ENCODE measurements at regions not wholly inside any gene's neighbourhood (a gene's known extent, or its start where the extent isn't known, plus 50 kb on each side); places are given as distances from the start of the nearest gene placed in this dataset.
"Not testable (repeated sequence)": the region's sequence is repeated elsewhere in the genome, so short reads cannot be mapped to it uniquely, and the experiment has no call there.

GRCh38 chr17:30586818-30587595, 109.8 kb downstream of the GOSR1 start:
- DNase-seq (ENCODE audit: low read depth in 2 of 2): no peak

DNA sequence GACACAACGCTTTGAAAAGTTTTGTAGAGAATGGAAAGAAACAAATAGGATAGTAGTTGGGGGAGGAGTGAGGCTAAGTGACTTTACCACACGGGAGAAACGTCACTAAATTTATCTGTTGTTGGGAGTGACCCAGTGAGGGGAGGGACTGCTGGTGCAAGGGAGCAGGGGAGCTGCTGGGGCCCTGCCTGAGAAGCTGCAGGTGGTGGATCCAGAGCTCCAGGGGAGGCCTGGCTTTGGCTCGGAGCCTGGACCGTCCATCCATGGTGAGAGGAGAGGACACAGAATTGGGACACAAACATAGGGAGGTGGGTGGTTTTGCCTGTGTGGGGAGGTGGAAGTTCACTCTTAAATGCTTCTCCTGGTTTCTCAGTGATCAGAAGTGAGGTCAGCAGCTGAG, 107.6 kb downstream of the GOSR1 start:
- no peak for DNase-seq (ENCODE audit: low read depth in 2 of 2)

DNA sequence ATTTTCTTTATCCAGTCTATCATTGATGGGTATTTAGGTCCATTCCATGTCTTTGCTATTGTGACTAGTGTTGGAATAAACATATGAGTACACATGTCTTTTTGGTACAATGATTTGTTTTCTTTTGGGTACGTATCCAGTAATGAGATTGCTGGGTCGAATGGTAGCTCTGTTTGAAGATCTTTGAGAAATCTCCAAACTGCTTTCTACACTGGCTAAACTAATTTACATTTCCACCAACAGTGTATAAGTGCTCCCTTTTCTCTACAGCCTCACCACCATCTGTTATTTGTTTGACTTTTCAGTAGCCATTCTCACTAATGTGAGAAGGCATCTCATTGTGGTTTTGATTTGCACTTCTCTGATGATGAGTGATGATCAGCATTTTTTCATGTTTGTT, 103.7 kb downstream of the GOSR1 start:
- no peak for DNase-seq (ENCODE audit: low read depth in 2 of 2)

DNA sequence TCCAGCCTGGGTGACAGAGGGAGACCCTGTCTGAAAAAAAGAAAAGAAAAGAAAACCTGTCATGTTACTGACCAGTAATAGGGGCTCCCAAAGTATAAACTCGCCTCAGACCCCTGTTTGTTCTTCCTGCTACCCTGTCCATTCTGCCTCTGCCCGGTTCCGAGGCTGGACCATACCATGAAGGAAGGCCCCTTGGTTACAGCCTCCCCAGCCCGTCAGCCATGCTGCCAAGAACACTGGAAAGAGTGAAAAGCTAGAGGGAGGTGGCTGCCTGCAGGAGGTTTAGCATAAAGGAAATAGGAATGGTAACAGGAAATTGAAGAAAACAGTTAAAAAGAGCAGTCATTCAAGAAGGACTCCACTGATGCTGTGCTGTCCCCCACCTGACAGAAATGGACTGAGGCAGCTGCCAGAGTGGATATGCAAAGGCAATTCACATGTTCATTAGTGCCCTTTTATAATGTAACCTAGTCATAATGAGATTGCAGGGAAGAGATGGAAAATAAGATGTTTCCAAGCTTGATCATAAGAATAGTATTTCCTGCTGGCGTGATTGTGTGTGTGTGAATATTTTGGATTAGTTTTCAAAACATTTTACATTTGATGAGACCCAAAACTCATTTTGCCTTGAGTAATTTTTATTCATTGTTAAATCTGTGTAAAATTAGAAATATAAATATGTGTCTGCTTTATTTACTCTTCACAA, 102.6 kb downstream of the GOSR1 start:
- no peak for DNase-seq (ENCODE audit: low read depth in 2 of 2)

DNA sequence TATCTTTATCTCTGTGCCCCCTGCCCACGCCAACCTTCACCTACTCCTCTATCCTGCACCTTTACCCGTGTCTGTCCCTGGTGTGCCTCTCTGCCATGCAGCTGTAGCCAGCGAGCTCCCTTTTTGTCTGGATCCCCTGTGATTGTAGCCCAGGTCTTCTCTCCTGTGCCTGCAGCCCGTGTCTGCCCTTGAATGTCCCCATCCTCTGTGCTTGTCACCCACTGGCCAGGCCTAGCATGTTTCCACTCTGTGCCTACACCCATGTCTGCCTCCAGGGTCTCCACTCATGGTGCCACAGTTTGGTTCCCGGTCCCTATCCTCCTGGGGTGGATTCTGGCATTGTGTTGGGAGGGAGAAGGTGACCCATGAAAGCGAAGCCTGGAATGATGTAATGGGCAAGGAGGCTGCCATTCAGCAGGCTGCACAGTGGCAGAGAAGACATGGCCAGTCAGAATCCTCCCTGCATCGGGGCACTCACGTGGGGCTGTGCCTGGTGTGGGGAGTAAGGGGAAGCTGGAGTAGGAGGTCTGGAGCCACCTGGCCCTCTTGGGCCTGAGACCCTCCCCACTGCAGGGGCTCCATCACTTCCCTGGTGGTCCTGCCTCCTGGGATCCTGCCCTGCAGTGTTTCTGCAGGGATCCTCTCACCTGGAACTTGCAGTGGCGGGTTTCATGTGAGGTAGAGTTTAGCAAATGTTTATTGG, 101.0 kb downstream of the GOSR1 start:
- DNase-seq (ENCODE audit: low read depth in 2 of 2): not testable (repeated sequence)

Data from stimulated activated CD4-positive, alpha-beta T cell treated with anti-CD3 and anti-CD28 coated beads, Interleukin-15, amount 100 ng/mL, for 48 hours (primary cell).